ENCODE measurements at regions not wholly inside any gene's neighbourhood (a gene's known extent, or its start where the extent isn't known, plus 50 kb on each side); places are given as distances from the start of the nearest gene placed in this dataset.

- no peak for DNase-seq
Observed at GRCh38 chr17:79303641-79304205, 229.1 kb downstream of the ENGASE start.

GRCh38 chr17:79301469-79301868 is 226.8 kb downstream of the ENGASE start:
- DNase-seq = no peak

GRCh38 chr17:79299349-79299748 is 224.7 kb downstream of the ENGASE start:
- DNase-seq = no peak

GRCh38 chr17:79298799-79299198 is 224.2 kb downstream of the ENGASE start:
- DNase-seq = no peak

- no peak for DNase-seq
Observed at GRCh38 chr17:79296243-79296642, 221.6 kb downstream of the ENGASE start.

- DNase-seq = no peak
Observed at GRCh38 chr17:79295307-79295706, 220.7 kb downstream of the ENGASE start.

- no peak for DNase-seq
Observed at GRCh38 chr17:79294459-79295071, 219.9 kb downstream of the ENGASE start.

- DNase-seq = no peak
Observed at GRCh38 chr17:79292501-79292900, 217.9 kb downstream of the ENGASE start.

GRCh38 chr17:79291391-79291790 is 216.8 kb downstream of the ENGASE start:
- DNase-seq = no peak

- DNase-seq = no peak
Observed at GRCh38 chr17:79290726-79291125, 216.1 kb downstream of the ENGASE start.

- DNase-seq = no peak
Observed at GRCh38 chr17:79288950-79289349, 214.3 kb downstream of the ENGASE start.

- DNase-seq = no peak
Observed at GRCh38 chr17:79286440-79286839, 211.8 kb downstream of the ENGASE start.

GRCh38 chr17:79285973-79286372 is 211.3 kb downstream of the ENGASE start:
- no peak for DNase-seq

GRCh38 chr17:79282294-79282693 is 207.7 kb downstream of the ENGASE start:
- no peak for DNase-seq

GRCh38 chr17:79281803-79282202 is 207.2 kb downstream of the ENGASE start:
- DNase-seq = no peak

- peak; percentile 9 for DNase-seq
Observed at GRCh38 chr17:79280866-79281572, 206.4 kb downstream of the ENGASE start.

- DNase-seq = no peak
Observed at GRCh38 chr17:79280010-79280409, 205.4 kb downstream of the ENGASE start.

GRCh38 chr17:79279320-79279719 is 204.7 kb downstream of the ENGASE start:
- DNase-seq = no peak

- no peak for DNase-seq
Observed at GRCh38 chr17:79276821-79277220, 202.2 kb downstream of the ENGASE start.

GRCh38 chr17:79273660-79274059 is 199.0 kb downstream of the ENGASE start:
- no peak for DNase-seq

GRCh38 chr17:79272666-79273219 is 198.1 kb downstream of the ENGASE start:
- DNase-seq = no peak

GRCh38 chr17:79272220-79272619 is 197.6 kb downstream of the ENGASE start:
- DNase-seq = no peak

- no peak for DNase-seq
Observed at GRCh38 chr17:79269620-79270019, 195.0 kb downstream of the ENGASE start.

- DNase-seq = no peak
Observed at GRCh38 chr17:79263191-79263590, 188.6 kb downstream of the ENGASE start.
